ENCODE measurements at regions not wholly inside any gene's neighbourhood (a gene's known extent, or its start where the extent isn't known, plus 50 kb on each side); places are given as distances from the start of the nearest gene placed in this dataset.

- no peak for DNase-seq (ENCODE audit: low spot score)
Measured at GRCh38 chr2:188219541-188219940, 72.1 kb upstream of the GULP1 start.

GRCh38 chr2:188220535-188220934 is 71.1 kb upstream of the GULP1 start:
- no peak for DNase-seq (ENCODE audit: low spot score)

- no peak for DNase-seq (ENCODE audit: low spot score)
Measured at GRCh38 chr2:188227713-188228112, 64.0 kb upstream of the GULP1 start.

- DNase-seq (ENCODE audit: low spot score) = peak; percentile 4
Measured at GRCh38 chr2:188235364-188235763, 56.3 kb upstream of the GULP1 start.

GRCh38 chr2:188238386-188238785 is 53.3 kb upstream of the GULP1 start:
- no peak for DNase-seq (ENCODE audit: low spot score)

All from kidney tubule cell (primary cell).